H1 (cell line): ENCODE measurements at regions not wholly inside any gene's neighbourhood (a gene's known extent, or its start where the extent isn't known, plus 50 kb on each side); places are given as distances from the start of the nearest gene placed in this dataset.

Experiments used
- CTCF ChIA-PET: fragments of 300-600 bp; sonication (Branson Sonifier 250); formaldehyde crosslinking; loops from one replicate; lab custom pipeline; 2021; ENCODE audit not compliant: partially characterized antibody; lab: Charles Lee
- POLR2A ChIA-PET: fragments of 300-600 bp; sonication (Branson Sonifier 250); formaldehyde crosslinking; loops from one replicate; lab custom pipeline; 2021; ENCODE audit warnings: inconsistent platforms; ENCODE audit not compliant: partially characterized antibody; lab: Charles Lee
- DNase-seq, 2 experiments: peaks; one replicate each; pipeline versions ENCODE4 v3.0.0 to v3.0.0-alpha.2; 2010 to 2022; ENCODE audit warnings: low spot score in 2 of 2, low read depth in 1 of 2, mixed read lengths in 1 of 2
- FAIRE-seq: peaks from 2 replicates; lab custom pipeline; 2011; peaks lifted over from hg19 to GRCh38; lab: Jason Lieb, UNC
- H2AFZ ChIP-seq: 2 replicates; pipeline ENCODE4 v1.8.1; 2012; ENCODE audit warnings: low read length, inconsistent platforms
- H2AK5ac ChIP-seq: 2 replicates; pipeline ENCODE4 v1.6.1; 2013; ENCODE audit warnings: low read depth, low read length
- H2BK120ac ChIP-seq: replicated peaks from 2 replicates; pipeline ENCODE3; 2013; ENCODE audit warnings: low read depth, low read length, inconsistent platforms
- H2BK12ac ChIP-seq: 2 replicates; pipeline ENCODE4 v1.6.1; 2013; ENCODE audit warnings: low read depth, low read length
- H2BK15ac ChIP-seq: 2 replicates; pipeline ENCODE4 v1.6.1; 2013; ENCODE audit warnings: low read length
- H2BK20ac ChIP-seq: 2 replicates; pipeline ENCODE4 v1.6.1; 2013; ENCODE audit warnings: low read length
- H2BK5ac ChIP-seq: 2 replicates; pipeline ENCODE4 v1.6.1; 2013; ENCODE audit warnings: low read depth, low read length
- H3K14ac ChIP-seq: 2 replicates; pipeline ENCODE4 v1.6.1; 2013; ENCODE audit warnings: inconsistent platforms; ENCODE audit not compliant: insufficient read length
- H3K18ac ChIP-seq: 2 replicates; pipeline ENCODE4 v1.6.1; 2013; ENCODE audit warnings: low read length; ENCODE audit errors: extremely low read depth
- H3K23ac ChIP-seq: 2 replicates; pipeline ENCODE4 v1.6.1; 2013; ENCODE audit warnings: inconsistent platforms; ENCODE audit not compliant: insufficient read length
- H3K23me2 ChIP-seq: 2 replicates; pipeline ENCODE4 v1.6.1; 2013; ENCODE audit warnings: low read depth, low read length
- H3K27ac ChIP-seq: 2 replicates; pipeline ENCODE4 v1.6.1; 2011; ENCODE audit warnings: low read depth, low read length, inconsistent platforms
- H3K27me3 ChIP-seq, 4 experiments: replicated peaks in 1 of 4; 1 replicate in 1 of 4; 2 replicates in 3 of 4; pipeline versions ENCODE4 v1.6.1 to v1.8.1; 2011 to 2013; ENCODE audit warnings: low read length in 3 of 4, mild to moderate bottlenecking in 3 of 4, inconsistent platforms in 2 of 4, mixed read lengths in 2 of 4, moderate library complexity in 1 of 4; ENCODE audit not compliant: control insufficient read depth in 3 of 4, insufficient read depth in 3 of 4; ENCODE audit errors: extremely low read depth in 1 of 4
- H3K36me3 ChIP-seq, 4 experiments: 2 replicates each; pipeline versions ENCODE4 v1.6.1 to v1.8.1; 2011 to 2013; ENCODE audit warnings: mild to moderate bottlenecking in 4 of 4, low read length in 3 of 4, moderate library complexity in 2 of 4, control low read depth in 1 of 4, inconsistent platforms in 1 of 4; ENCODE audit not compliant: insufficient read depth in 4 of 4, control insufficient read depth in 2 of 4
- H3K4ac ChIP-seq: replicated peaks from 2 replicates; pipeline ENCODE3; 2013; ENCODE audit warnings: low read length, low read depth, mixed read lengths, inconsistent platforms; ENCODE audit not compliant: insufficient read length
- H3K4me1 ChIP-seq, 4 experiments: replicated peaks in 1 of 4; 1 replicate in 1 of 4; 2 replicates in 3 of 4; pipeline versions ENCODE4 v1.6.1 to v1.8.1; 2011 to 2013; ENCODE audit warnings: low read length in 3 of 4, inconsistent platforms in 2 of 4, mixed read lengths in 1 of 4; ENCODE audit not compliant: insufficient read depth in 4 of 4, control insufficient read depth in 3 of 4
- H3K4me2 ChIP-seq, 2 experiments: 2 replicates each; pipeline versions ENCODE4 v1.6.1 to v1.8.1; 2011 to 2013; ENCODE audit warnings: low read depth in 2 of 2, low read length in 2 of 2, control low read depth in 1 of 2, inconsistent platforms in 1 of 2, mild to moderate bottlenecking in 1 of 2; ENCODE audit not compliant: insufficient read depth in 1 of 2
- H3K4me3 ChIP-seq, 4 experiments: fragments of 200-600, 300-600 bp in 1 of 4; sonication (generic), shearing (Covaris generic), sonication (Bioruptor Twin) in 1 of 4; 2 replicates each; pipeline versions ENCODE4 v1.5.1 to v1.8.1; 2011 to 2016; ENCODE audit warnings: low read length in 4 of 4, low read depth in 3 of 4, control low read depth in 2 of 4, inconsistent platforms in 2 of 4, mild to moderate bottlenecking in 2 of 4, mixed read lengths in 1 of 4, moderate library complexity in 1 of 4; ENCODE audit not compliant: insufficient read depth in 2 of 4; ENCODE audit errors: extremely low read depth in 1 of 4
- H3K56ac ChIP-seq: replicated peaks from 2 replicates; pipeline ENCODE3; 2013; ENCODE audit warnings: low read depth, mild to moderate bottlenecking, mixed read lengths, low read length, inconsistent platforms; ENCODE audit not compliant: insufficient read length
- H3K79me1 ChIP-seq: 2 replicates; pipeline ENCODE4 v1.6.1; 2013; ENCODE audit warnings: low read depth, low read length, control low read depth
- H3K79me2 ChIP-seq, 2 experiments: 2 replicates each; pipeline versions ENCODE4 v1.6.1 to v1.8.1; 2012 to 2013; ENCODE audit warnings: low read length in 2 of 2, mild to moderate bottlenecking in 2 of 2, inconsistent platforms in 1 of 2; ENCODE audit not compliant: insufficient read depth in 2 of 2, control insufficient read depth in 1 of 2
- H3K9ac ChIP-seq, 4 experiments: replicated peaks in 1 of 4; 1 replicate in 1 of 4; 2 replicates in 3 of 4; pipeline versions ENCODE4 v1.6.1 to v1.8.1; 2011 to 2013; ENCODE audit warnings: low read depth in 3 of 4, low read length in 3 of 4, control low read depth in 2 of 4, mild to moderate bottlenecking in 2 of 4, moderate library complexity in 2 of 4, inconsistent platforms in 1 of 4; ENCODE audit errors: extremely low read depth in 1 of 4
- H3K9me3 ChIP-seq, 2 experiments: 2 replicates each; pipeline versions ENCODE4 v1.6.1 to v1.8.1; 2012 to 2013; ENCODE audit warnings: mild to moderate bottlenecking in 2 of 2, moderate library complexity in 2 of 2, control low read depth in 1 of 2, inconsistent platforms in 1 of 2, low read depth in 1 of 2, low read length in 1 of 2, mixed read lengths in 1 of 2; ENCODE audit not compliant: insufficient read depth in 2 of 2
- H4K20me1 ChIP-seq, 2 experiments: replicated peaks in 1 of 2; 2 replicates each; pipeline versions ENCODE3 to v1.8.1; 2011 to 2013; ENCODE audit warnings: inconsistent platforms in 2 of 2, low read length in 2 of 2, mild to moderate bottlenecking in 1 of 2; ENCODE audit not compliant: insufficient read depth in 2 of 2, control insufficient read depth in 1 of 2
- H4K5ac ChIP-seq: 2 replicates; pipeline ENCODE4 v1.6.1; 2013; ENCODE audit warnings: low read length, low read depth, mixed read lengths, inconsistent platforms; ENCODE audit not compliant: insufficient read length
- H4K8ac ChIP-seq: 2 replicates; pipeline ENCODE4 v1.8.0; 2013; ENCODE audit warnings: mild to moderate bottlenecking, moderate library complexity, low read length, inconsistent platforms; ENCODE audit not compliant: insufficient read depth; ENCODE audit errors: extremely low read depth
- H4K91ac ChIP-seq: replicated peaks from 2 replicates; pipeline ENCODE3; 2013; ENCODE audit warnings: low read length, mixed read lengths, inconsistent platforms; ENCODE audit not compliant: insufficient read length
- CREB1 ChIP-seq: IDR thresholded peaks from 2 replicates; pipeline ENCODE4 v1.6.1; 2012; ENCODE audit warnings: inconsistent platforms
- E2F6 ChIP-seq: IDR thresholded peaks from 2 replicates; pipeline ENCODE4 v1.6.1; 2012; ENCODE audit warnings: inconsistent platforms
- MAX ChIP-seq: IDR thresholded peaks from 2 replicates; pipeline ENCODE4 v1.6.1; 2012; ENCODE audit warnings: inconsistent platforms
- POU5F1 ChIP-seq: IDR thresholded peaks from 2 replicates; pipeline ENCODE4 v1.6.1; 2011; ENCODE audit warnings: low read depth, mild to moderate bottlenecking, low read length, moderate library complexity
- SIRT6 ChIP-seq: IDR thresholded peaks from one replicate; pipeline ENCODE4 v1.7.1; 2012; ENCODE audit warnings: low read length, inconsistent platforms
- SIX5 ChIP-seq: IDR thresholded peaks from 2 replicates; pipeline ENCODE4 v1.6.1; 2011; ENCODE audit warnings: mild to moderate bottlenecking, low read depth, low read length
- SRF ChIP-seq: IDR thresholded peaks from 2 replicates; pipeline ENCODE4 v1.6.1; 2011; ENCODE audit warnings: mild to moderate bottlenecking, low read depth, low read length, moderate library complexity
- ZNF274 ChIP-seq: IDR thresholded peaks from 2 replicates; pipeline ENCODE4 v1.7.0; 2012; ENCODE audit warnings: low read length, borderline replicate concordance; ENCODE audit errors: extremely low read depth
- WGBS, 2 experiments: shearing (Covaris generic) in 1 of 2; methylation state at CpG; one replicate each; pipeline versions ENCODE4 v1.1.6 to v1.1.7; 2013 to 2015; ENCODE audit warnings: low lambda C conversion rate in 2 of 2, mixed read lengths in 2 of 2, inconsistent platforms in 1 of 2, low coverage in 1 of 2, missing lambda C conversion rate in 1 of 2; ENCODE audit not compliant: insufficient replicate concordance in 2 of 2, insufficient coverage in 1 of 2, insufficient read length in 1 of 2; ENCODE audit errors: extremely low coverage in 1 of 2, missing lambda C conversion rate in 1 of 2; 5-methylcytosine and 5-hydroxymethylcytosine counted together

GRCh38 chr1:244174922-244175521 lies 123.9 kb downstream of the ZBTB18 start:
- no peak overlapping the region for H2BK12ac ChIP-seq
- TF ChIP-seq ZNF274 (no peak), POU5F1 (no peak), SIRT6 (no peak), E2F6 (no peak), CREB1 (no peak), MAX (no peak), SRF (no peak), SIX5 (no peak)
- ChIA-PET CTCF (interaction anchor here (1.1 kb wide), 1 partner anchor 14 kb away, joined by 3 read pairs; no protein-coding TSS in a partner anchor), POLR2A (no interaction called here)
- H3K9me3 ChIP-seq: no peaks in the 10 kb centered on the region
- H4K20me1 ChIP-seq: no peaks in the 10 kb centered on the region
- DNase-seq (no peak), FAIRE-seq (no peak)
- H3K4ac ChIP-seq: no peak overlapping the region
- H3K56ac ChIP-seq: no peak overlapping the region
- H3K36me3 ChIP-seq: no peaks in the 10 kb centered on the region
- no peaks in the 10 kb centered on the region for H3K79me1 ChIP-seq
- H4K91ac ChIP-seq: no peak overlapping the region
- H2BK120ac ChIP-seq: no peak overlapping the region
- H2AK5ac ChIP-seq: no peak overlapping the region
- peak overlapping the region; percentile 40; the same call in 1 of the 2 replicates for H2BK20ac ChIP-seq
- H4K8ac ChIP-seq: no peak overlapping the region
- H3K9ac ChIP-seq: no peak overlapping the region
- no peaks in the 10 kb centered on the region for H3K23me2 ChIP-seq
- no peak overlapping the region; the same call in 1 of the 2 replicates for H2BK5ac ChIP-seq
- H3K23ac ChIP-seq: no peak overlapping the region
- H3K27me3 ChIP-seq: no peaks in the 10 kb centered on the region
- H2AFZ ChIP-seq: 0 out of 2 replicates have a peak overlapping the region, but pooled peaks have one; percentile 85
- no peak overlapping the region for H3K27ac ChIP-seq
- no peaks in the 10 kb centered on the region for H3K79me2 ChIP-seq
- H3K4me3 ChIP-seq: no peak overlapping the region
- H2BK15ac ChIP-seq: 0 out of 2 replicates have a peak overlapping the region, but pooled peaks have one; percentile 4
- no peak overlapping the region for H3K14ac ChIP-seq
- H4K5ac ChIP-seq: no peak overlapping the region
- peaks cover 2 to 7% (median 5%) of the 10 kb centered on the region in 4 experiments; a peak in 3 of 7 replicates for H3K4me1 ChIP-seq
- peak overlapping the region; percentile 35 for H3K18ac ChIP-seq
- 47% methylated on average over 3 of the region's 3 CpGs; no CpG with 5 or more reads in 1 of the 2 experiments for WGBS, 2 experiments
- H3K4me2 ChIP-seq: peak overlapping the region in 1 of 2 experiments; percentile 40; a peak in 2 of 4 replicates
